GM19023 (cell line): ENCODE measurements at regions not wholly inside any gene's neighbourhood (a gene's known extent, or its start where the extent isn't known, plus 50 kb on each side); places are given as distances from the start of the nearest gene placed in this dataset.

ENCODE experiments used
- ATAC-seq: cut with Tn5 transposase; IDR thresholded peaks from one replicate; pipeline ENCODE4 v1.9.1; 2021; ENCODE audit warnings: mild to moderate bottlenecking, moderate library complexity; ENCODE audit not compliant: unreplicated experiment

- ATAC-seq: no peak
Observed at GRCh38 chr4:30930276-30930675, 210.1 kb downstream of the PCDH7 start.

- no peak for ATAC-seq
Observed at GRCh38 chr4:30932581-30932980, 212.4 kb downstream of the PCDH7 start.

- ATAC-seq: no peak
Observed at GRCh38 chr4:30939069-30939468, 218.9 kb downstream of the PCDH7 start.

GRCh38 chr4:30939684-30940083, 219.5 kb downstream of the PCDH7 start:
- ATAC-seq: no peak

- no peak for ATAC-seq
Observed at GRCh38 chr4:30941641-30942040, 221.5 kb downstream of the PCDH7 start.

DNA sequence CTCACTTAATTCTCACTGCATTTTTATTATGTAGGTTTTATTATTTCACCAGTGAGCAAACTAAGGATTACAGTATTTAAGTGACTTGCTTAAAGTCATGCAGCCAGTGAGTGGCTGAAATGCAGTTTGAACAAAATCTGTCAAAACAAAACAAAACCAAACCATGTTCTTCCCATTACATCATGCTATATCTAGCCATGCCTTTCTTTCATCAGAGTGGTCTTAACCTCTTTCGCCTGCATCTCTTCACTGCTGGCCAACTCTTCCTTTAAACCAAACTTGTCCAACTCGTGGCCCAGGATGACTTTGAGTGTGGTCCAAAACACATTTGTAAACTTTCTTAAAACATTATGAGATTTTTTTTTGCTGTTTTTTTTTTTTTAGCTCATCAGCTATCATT, 223.2 kb downstream of the PCDH7 start:
- ATAC-seq: no peak

- ATAC-seq: no peak
Observed at GRCh38 chr4:30945586-30945985, 225.4 kb downstream of the PCDH7 start.

DNA sequence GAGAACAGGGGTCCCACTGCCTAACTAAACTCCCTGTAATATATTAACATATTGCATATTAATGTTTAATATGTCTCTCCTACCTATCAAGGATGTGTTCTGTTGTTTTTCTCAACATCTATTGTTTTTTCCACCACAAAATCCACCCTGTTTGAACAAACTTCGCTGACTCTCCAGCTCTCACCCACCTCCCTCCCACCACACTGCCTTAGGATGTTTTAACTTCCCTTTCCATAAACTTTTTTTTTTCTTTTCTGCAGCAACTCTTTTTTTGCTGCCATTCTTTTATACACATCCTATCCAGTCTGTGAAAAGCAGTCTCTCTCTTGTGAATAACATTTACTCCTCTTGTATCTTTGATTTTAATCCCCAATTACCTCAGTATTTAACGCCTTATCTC, 226.1 kb downstream of the PCDH7 start:
- no peak for ATAC-seq

DNA sequence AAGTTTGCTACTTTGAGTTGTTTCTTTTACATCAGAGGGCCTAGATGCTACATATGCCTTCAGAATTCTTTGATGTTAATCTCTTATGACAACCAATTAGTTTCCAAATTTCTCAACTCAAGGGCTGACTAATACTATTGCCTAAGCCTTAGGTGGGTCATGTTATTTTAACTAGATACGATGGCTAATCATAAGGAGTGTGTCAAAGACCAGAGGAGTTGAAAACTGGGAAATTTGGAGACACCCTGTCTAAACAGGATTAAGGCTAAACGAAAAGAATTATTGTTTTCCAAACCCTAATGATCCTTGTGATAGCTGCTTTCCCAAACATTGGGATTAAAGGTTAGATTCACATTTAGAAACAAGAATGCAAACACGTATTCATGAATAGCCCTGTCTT, 228.5 kb downstream of the PCDH7 start:
- no peak for ATAC-seq

- ATAC-seq: no peak
Observed at GRCh38 chr4:30950737-30951136, 230.6 kb downstream of the PCDH7 start.

DNA sequence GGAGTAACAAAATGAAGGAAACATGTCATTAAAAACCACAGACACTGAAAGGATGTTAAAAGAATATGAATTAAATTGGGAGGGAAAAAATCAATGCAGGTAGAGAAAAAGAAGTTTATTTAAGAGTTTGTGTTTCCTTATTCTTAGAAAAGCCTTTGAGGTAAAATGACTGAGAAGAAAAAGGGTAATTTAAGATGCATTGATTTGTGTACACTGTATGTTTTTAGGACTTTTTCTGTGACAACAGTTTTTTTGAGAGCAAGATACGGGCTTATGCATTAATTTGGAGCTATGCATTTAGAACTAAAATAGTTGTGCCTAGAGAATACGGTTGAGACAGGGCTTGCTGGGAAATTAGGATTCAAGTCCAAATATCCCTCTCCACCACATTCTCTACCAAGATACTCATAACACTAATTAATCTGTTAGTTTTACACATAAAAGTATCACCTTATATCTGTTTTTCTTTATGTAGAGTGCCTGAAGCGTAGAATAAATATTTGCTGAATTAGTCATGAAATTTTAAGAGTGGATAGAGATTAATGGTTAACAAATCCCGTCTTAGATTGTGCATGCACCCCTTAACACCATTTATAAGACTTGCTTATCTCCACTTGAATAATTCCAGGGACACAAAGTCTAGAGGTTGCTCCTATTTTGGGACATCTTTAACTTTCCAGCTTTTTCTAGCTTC, 232.5 kb downstream of the PCDH7 start:
- no peak for ATAC-seq

DNA sequence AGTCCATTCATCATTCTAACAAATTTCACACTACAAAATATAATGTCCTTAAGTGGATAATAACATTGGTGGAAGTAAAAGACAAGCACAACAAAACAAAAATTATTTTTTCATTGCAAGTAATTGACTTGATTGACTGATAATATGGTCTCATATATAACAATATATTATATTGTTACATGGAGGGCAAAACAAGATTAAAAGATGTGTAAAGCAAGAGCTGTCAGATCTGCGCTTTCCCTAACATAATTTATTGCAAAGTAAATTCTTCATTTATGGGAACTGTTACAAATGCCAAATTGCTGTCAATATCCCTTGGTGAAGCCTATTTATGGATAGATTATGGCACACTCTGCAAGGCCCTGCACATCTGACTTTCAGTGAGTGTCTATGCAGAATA, 233.6 kb downstream of the PCDH7 start:
- no peak for ATAC-seq

DNA sequence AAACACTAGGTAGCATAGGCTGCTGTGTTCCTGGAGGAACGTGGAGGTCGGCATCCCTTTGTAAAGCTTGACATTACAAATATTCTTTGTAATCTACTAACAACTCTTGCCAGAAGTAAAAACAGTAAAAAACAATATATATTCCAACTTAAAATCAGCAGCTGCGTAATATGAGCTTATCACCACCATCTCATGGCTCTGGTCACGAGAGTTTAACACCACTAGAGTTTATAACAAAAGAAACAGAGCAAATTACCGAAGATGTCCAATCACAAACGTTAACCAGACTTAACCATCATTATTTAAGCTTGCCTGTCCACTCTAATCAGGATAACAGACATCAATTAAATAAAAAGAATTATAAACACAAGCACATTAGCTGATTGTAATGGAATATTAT, 236.7 kb downstream of the PCDH7 start:
- no peak for ATAC-seq

DNA sequence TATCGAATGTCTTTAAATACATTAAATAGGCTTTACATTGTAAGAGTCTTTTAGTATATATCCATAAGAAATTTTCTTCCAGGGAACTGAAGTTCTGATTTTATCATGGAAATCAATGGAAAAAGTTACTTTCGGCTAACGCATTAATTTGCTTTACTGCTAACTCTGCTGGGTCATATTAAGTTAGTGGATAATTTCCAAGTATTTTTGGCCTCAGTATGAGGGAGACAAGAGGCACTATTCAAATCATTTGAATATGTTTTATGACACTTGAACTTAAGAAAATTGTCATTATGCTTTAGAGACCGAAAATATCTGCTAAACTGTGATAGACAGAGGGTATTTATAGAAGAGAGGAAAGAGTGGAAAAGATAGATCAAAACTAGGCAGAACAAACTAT, 237.5 kb downstream of the PCDH7 start:
- no peak for ATAC-seq

DNA sequence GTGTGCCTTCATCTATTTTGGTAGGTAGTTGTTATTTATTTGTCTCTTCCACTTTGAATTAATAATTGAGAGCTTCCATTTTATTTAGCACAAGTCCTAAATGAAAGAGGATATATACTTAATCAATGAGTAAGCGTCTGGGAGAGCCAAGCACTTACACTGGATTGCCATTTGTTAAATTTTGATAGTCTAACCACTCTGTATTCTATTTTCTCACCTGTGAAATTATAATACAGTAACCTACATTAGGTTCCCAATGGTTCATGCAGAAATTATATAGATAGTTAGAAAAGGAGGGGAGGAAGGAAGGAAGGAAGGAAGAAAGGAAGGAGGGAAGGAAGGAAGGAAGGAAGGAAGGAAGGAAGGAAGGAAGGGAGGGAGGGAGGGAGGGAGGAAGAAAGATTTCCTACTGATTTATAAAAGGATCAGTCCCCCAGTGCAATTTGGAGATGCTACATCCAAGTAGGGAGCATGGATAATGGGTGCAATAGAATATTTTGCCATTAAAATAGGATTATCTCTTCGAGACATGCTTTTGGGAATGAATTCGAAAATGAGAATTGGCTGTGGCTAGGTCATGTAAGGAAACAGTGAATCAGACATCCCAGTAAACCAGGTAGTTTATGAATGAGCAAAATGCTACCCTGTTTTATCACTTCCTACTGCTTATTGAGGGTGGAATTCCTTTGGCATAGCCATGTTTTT, 239.8 kb downstream of the PCDH7 start:
- no peak for ATAC-seq

DNA sequence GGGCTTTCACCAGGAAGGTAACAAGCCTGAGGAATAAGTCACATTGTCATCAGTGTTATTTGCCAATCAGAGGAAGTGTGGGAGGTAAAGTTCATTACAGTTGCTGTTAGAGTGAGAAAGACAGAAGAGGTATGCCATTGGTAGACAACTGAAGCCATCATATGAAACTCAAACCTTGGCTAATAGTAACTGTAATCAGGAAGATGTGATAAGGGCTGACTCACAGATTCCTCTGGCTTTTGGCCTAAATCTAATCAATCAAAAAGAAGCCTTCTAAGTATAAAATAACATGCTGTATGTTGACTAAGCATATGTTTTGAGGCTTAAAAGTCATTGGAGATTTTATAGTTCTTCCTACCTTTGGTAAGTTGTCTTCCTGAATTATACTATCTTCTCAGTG, 242.8 kb downstream of the PCDH7 start:
- ATAC-seq: no peak

GRCh38 chr4:30968926-30969325, 248.8 kb downstream of the PCDH7 start:
- ATAC-seq: no peak

GRCh38 chr4:30972542-30972941, 252.4 kb downstream of the PCDH7 start:
- ATAC-seq: no peak

DNA sequence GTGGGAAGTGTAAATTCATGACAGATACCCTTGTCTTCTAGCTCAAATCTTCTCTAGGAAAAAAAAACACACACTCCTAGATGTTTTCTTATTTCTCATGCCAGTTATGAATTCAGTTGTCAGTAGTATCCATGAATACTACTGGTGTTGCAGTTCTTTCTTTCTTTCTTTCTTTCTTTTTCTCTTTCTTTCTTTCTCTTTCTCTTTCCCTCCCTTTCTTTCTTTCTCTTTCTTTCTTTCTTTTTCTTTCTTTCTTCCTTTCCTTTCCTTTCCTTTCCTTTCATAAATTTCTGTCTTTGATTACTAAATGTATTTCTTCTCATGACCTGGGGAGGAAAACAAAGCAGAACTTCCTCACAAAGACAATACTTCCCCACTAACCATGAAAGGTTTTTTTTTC, 253.8 kb downstream of the PCDH7 start:
- no peak for ATAC-seq

DNA sequence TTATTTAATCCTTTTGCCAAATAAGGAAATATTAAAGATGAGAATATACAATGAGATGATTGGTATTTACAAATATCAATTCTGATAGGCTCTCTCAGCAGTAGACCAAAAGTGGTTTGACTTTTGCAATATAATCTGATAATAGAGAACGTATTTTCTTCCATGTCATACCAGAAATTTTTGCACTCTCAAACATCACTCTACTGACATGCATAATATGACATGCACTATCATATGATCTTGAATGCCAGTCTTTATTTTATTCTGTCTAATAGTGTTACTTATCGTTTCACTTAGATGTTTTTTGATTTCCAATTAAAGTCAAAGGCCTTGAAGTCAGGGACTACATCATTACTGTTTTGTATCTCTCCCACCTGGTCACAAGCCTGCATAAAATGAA, 259.2 kb downstream of the PCDH7 start:
- ATAC-seq: no peak

DNA sequence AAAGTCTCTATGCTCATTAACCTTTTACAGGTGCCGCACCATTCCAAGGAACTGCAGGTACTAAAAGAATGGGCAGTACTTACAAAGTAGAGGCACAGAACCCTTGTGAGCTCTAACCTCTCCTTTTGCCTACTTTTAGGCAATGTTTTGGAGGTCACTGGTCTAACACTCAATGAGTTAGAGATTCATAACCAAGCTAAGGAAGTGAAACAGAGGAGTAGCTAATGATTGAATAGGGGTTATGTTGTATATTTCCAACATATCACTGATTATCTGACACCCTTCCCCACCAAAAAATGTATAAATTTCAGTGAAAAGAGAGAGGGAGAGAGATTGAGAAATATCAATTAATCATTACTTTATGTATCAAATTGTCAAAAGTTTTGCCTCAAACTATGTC, 269.3 kb downstream of the PCDH7 start:
- ATAC-seq: no peak

GRCh38 chr4:30996841-30997240, 276.7 kb downstream of the PCDH7 start:
- ATAC-seq: no peak

- ATAC-seq: no peak
Observed at GRCh38 chr4:31005037-31005436, 284.9 kb downstream of the PCDH7 start.
